Liver (tissue), 3 donors: ENCODE measurements at regions not wholly inside any gene's neighbourhood (a gene's known extent, or its start where the extent isn't known, plus 50 kb on each side); places are given as distances from the start of the nearest gene placed in this dataset.

Experiments
- ATF3 ChIP-seq: IDR thresholded peaks from 2 replicates; pipeline ENCODE4 v1.6.1; 2016; ENCODE audit warnings: antibody characterized with exemption
- CTCF ChIP-seq: fragments of 150-350 bp; IDR thresholded peaks from 2 replicates; pipeline ENCODE4 v1.5.1; 2017; ENCODE audit warnings: improper control_type of control experiment, low read depth, low read length; ENCODE audit not compliant: missing input control
- EGR1 ChIP-seq, 2 donors: IDR thresholded peaks; 2 replicates each; pipeline ENCODE4 v1.6.1; 2016 to 2018; ENCODE audit warnings: antibody characterized with exemption in 2 of 2, low read depth in 2 of 2
- FOXA1 ChIP-seq: IDR thresholded peaks from 2 replicates; pipeline ENCODE4 v1.6.1; 2016; ENCODE audit warnings: antibody characterized with exemption
- HNF4G ChIP-seq: IDR thresholded peaks from 2 replicates; pipeline ENCODE4 v1.6.1; 2016; ENCODE audit warnings: antibody characterized with exemption
- NR2F2 ChIP-seq: IDR thresholded peaks from 2 replicates; pipeline ENCODE4 v1.6.1; 2016; ENCODE audit warnings: antibody characterized with exemption
- donor health status: healthy.
- donor health status: healthy.

- TF ChIP-seq FOXA1 (no peak), EGR1 (IDR thresholded peaks at IDR 0.05; ENCODE audit: low read depth in 2 of 2) (no peak), CTCF (no peak), NR2F2 (no peak), ATF3 (no peak), HNF4G (no peak)
Measured at GRCh38 chr2:20140321-20141055, 84.4 kb downstream of the SDC1 start.
